Small intestine (tissue), 7 donors: ENCODE measurements at regions not wholly inside any gene's neighbourhood (a gene's known extent, or its start where the extent isn't known, plus 50 kb on each side); places are given as distances from the start of the nearest gene placed in this dataset.

ENCODE experiments used
- DNase-seq, 2 donors: peaks; one replicate each; pipeline versions ENCODE4 v3.0.0 to v3.0.0-alpha.2; 2013
- FAIRE-seq: peaks from 2 replicates; lab custom pipeline; 2012; peaks lifted over from hg19 to GRCh38; lab: Jason Lieb, UNC
- H3K27ac ChIP-seq, 3 donors: one replicate each; pipeline ENCODE4 v1.5.1; 2013; ENCODE audit warnings: low read length in 2 of 3, mild to moderate bottlenecking in 2 of 3, control low read depth in 1 of 3, inconsistent platforms in 1 of 3, low read depth in 1 of 3, moderate library complexity in 1 of 3
- H3K27me3 ChIP-seq, 3 donors: one replicate each; pipeline ENCODE4 v1.6.1; 2013; ENCODE audit warnings: low read length in 3 of 3, inconsistent platforms in 1 of 3; ENCODE audit not compliant: control insufficient read depth in 3 of 3, insufficient read depth in 3 of 3
- H3K36me3 ChIP-seq, 3 donors: one replicate each; pipeline ENCODE4 v1.6.1; 2013; ENCODE audit warnings: low read length in 3 of 3, inconsistent platforms in 1 of 3, low read depth in 1 of 3, mild to moderate bottlenecking in 1 of 3, moderate library complexity in 1 of 3; ENCODE audit not compliant: control insufficient read depth in 3 of 3, insufficient read depth in 2 of 3
- H3K4me1 ChIP-seq, 3 donors: one replicate each; pipeline ENCODE4 v1.6.1; 2013; ENCODE audit warnings: low read length in 2 of 3, inconsistent platforms in 1 of 3, low read depth in 1 of 3, mild to moderate bottlenecking in 1 of 3, moderate library complexity in 1 of 3; ENCODE audit not compliant: control insufficient read depth in 3 of 3, insufficient read depth in 2 of 3
- H3K4me3 ChIP-seq, 3 donors: one replicate each; pipeline ENCODE4 v1.5.1; 2013; ENCODE audit warnings: low read length in 3 of 3, control low read depth in 1 of 3, inconsistent platforms in 1 of 3, low read depth in 1 of 3, mild to moderate bottlenecking in 1 of 3, moderate library complexity in 1 of 3
- H3K9me3 ChIP-seq, 2 donors: one replicate each; pipeline ENCODE4 v1.6.1; 2013; ENCODE audit warnings: low read depth in 1 of 2, low read length in 1 of 2; ENCODE audit not compliant: control insufficient read depth in 2 of 2, insufficient read depth in 1 of 2
- WGBS, 3 donors: extraction: QIAGEN DNeasy Blood & Tissue Kit; methylation state at CpG; one replicate each; pipeline ENCODE4 v1.1.7; 2013; 5-methylcytosine and 5-hydroxymethylcytosine counted together
- donor health status: healthy with polysubstance abuse.
- donor health status: control.
- donor health status: control.
- donor health status: Bipolar disorder and iron deficiency.
- donor health status: healthy.

DNA sequence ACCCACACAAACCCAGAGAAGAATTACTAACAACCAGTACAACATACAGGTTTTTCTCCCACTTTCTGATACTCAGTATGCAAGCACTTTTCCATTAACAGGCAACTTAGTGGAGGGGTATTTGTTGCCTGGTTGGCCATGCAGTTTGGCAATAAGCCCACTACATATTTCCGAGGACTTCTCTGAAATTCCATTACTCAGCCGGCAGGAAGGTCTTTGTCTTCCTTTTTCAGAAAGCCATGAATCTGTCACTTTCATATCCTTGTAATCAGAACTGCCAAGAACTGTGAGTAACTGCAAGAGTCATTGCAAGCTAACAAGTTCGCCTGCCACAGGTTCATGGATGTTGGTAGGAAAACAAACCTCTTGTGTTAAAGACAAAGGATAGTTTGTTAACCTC is 422.3 kb upstream of the ROBO1 start:
- WGBS, 3 donors: 18 to 31% (median 22%) methylated on average over 3 of the region's 3 CpGs
- FAIRE-seq: no peak
- H3K9me3 ChIP-seq: no peaks in the 10 kb centered on the region
- no peak overlapping the region for H3K27ac ChIP-seq
- no peak overlapping the region for H3K4me3 ChIP-seq
- no peaks in the 10 kb centered on the region for H3K36me3 ChIP-seq
- DNase-seq: no peak
- no peaks in the 10 kb centered on the region for H3K4me1 ChIP-seq
- H3K27me3 ChIP-seq: no peaks in the 10 kb centered on the region

DNA sequence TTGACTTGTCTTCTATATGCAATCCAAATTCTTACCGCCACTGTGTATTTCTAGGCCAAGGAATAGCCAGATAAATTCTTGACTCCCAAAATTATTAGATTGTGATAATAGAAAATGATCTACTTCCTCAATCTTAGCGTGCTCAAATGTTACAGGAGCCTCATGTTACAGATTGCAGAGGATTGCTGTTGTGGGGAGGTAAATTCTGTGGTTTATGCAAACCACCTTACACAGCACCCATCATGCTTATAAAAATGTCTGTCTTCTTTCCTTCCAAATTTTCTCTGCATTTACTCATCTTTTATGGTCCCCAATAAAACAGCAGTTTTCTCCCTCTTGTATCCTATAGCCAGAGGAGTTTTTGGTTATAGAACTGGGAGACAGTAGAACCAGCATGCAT is 420.2 kb upstream of the ROBO1 start:
- no peak overlapping the region for H3K4me3 ChIP-seq
- H3K4me1 ChIP-seq: no peaks in the 10 kb centered on the region
- no peak overlapping the region for H3K27ac ChIP-seq
- no peak for FAIRE-seq
- no peak for DNase-seq
- no peaks in the 10 kb centered on the region for H3K36me3 ChIP-seq
- no peaks in the 10 kb centered on the region for H3K9me3 ChIP-seq
- no peaks in the 10 kb centered on the region for H3K27me3 ChIP-seq
- 73 to 84% (median 75%) methylated on average over 2 of the region's 2 CpGs for WGBS, 3 donors

DNA sequence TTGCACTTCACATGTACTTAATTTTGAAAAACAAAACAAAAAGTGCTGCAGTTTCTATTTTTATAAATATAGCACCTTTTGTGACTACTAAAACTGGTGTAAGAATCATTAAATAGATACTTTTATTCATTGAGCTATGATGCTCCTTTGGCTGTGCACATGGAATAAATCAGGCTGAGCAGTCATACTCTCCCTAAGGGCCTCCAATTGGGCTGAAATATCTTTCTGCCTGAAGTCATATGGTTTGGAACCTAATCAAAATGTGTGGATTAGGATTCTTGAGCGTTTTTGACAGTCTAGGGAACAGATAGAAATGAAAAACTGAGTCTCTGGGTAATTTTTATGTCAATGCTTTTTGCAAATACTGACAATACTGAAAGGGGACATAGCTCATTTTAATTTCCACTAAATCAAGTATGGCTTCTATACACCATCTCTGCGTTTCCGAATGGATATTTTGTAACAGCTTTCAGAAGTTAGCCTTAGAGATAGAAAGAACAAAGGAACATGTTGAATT is 392.2 kb upstream of the ROBO1 start:
- FAIRE-seq: no peak
- DNase-seq: no peak
- Histone ChIP-seq H3K27ac (no peak overlapping the region), H3K4me3 (no peak overlapping the region), H3K27me3 (no peaks in the 10 kb centered on the region), H3K4me1 (no peaks in the 10 kb centered on the region), H3K36me3 (no peaks in the 10 kb centered on the region), H3K9me3 (no peaks in the 10 kb centered on the region)
- 56 to 70% (median 58%) methylated on average over 3 of the region's 3 CpGs for WGBS, 3 donors

DNA sequence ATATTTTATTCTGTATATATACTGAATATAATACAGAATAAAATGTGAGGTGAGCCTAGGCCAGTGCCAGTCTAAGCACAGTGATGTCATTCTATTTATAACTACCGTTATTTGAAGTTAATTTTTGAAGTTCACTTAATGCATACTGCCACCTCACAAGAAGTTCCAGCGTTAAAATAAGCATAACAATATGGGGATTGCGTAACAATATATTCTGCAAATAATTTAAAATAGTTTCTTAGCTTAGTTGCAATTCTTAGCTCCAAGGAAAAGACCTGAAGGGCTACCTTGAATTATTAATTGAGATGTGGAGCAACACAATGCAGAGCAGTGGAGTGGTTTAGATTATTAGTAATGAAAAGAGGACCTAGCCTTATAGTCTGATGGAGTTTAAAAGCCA is 390.5 kb upstream of the ROBO1 start:
- 74 to 82% (median 76%) methylated on average over 3 of the region's 3 CpGs for WGBS, 3 donors
- H3K27me3 ChIP-seq: no peaks in the 10 kb centered on the region
- no peak overlapping the region for H3K27ac ChIP-seq
- no peaks in the 10 kb centered on the region for H3K9me3 ChIP-seq
- H3K36me3 ChIP-seq: no peaks in the 10 kb centered on the region
- no peaks in the 10 kb centered on the region for H3K4me1 ChIP-seq
- H3K4me3 ChIP-seq: no peak overlapping the region
- no peak for FAIRE-seq
- no peak for DNase-seq

DNA sequence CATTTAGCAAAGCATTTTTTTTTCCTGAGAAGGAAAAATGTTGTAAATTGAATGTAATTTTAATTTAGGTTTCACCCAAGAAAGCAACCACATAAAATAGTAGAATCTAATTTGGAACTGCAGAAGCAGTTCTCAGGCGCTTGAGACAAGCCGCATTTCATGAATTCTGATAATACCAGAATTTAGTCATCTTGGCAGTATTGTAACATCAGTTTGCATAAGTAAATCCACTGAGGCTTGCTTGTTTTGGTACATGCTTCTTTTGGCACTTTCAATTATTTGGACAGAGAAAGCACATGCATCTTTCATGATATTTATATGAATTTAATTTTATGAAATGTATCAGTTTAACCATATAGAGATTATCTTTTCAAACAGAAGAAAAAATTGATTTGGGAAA is 389.7 kb upstream of the ROBO1 start:
- Histone ChIP-seq H3K9me3 (no peaks in the 10 kb centered on the region), H3K4me3 (no peak overlapping the region), H3K4me1 (no peaks in the 10 kb centered on the region), H3K27me3 (no peaks in the 10 kb centered on the region), H3K36me3 (no peaks in the 10 kb centered on the region), H3K27ac (no peak overlapping the region)
- FAIRE-seq (no peak), DNase-seq (no peak)
- 71 to 90% (median 85%) methylated on average over 2 of the region's 2 CpGs for WGBS, 3 donors

DNA sequence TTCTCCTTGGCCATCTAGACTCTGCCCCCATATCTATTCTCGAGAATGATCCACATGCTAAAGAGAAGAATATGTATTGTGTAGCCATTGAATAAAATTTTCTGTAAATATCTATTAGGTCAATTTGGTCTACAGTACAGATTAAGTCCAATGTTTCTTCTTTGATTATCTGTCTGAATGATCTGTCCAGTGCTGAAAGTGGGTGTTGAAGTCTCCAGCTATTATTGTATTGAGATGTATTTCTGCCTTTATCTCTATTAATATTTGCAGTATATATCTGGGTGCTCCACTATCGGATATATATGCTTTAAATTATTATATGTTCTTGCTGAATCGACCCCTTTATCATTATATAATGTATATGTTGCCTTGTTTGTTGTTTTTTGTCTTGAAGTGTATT is 384.9 kb upstream of the ROBO1 start:
- H3K27me3 ChIP-seq: no peaks in the 10 kb centered on the region
- no peaks in the 10 kb centered on the region for H3K36me3 ChIP-seq
- no peak overlapping the region for H3K27ac ChIP-seq
- FAIRE-seq: no peak
- H3K4me1 ChIP-seq: no peaks in the 10 kb centered on the region
- WGBS, 3 donors: 47 to 67% (median 50%) methylated on average over 3 of the region's 3 CpGs
- H3K4me3 ChIP-seq: no peak overlapping the region
- no peak for DNase-seq
- H3K9me3 ChIP-seq: no peaks in the 10 kb centered on the region

DNA sequence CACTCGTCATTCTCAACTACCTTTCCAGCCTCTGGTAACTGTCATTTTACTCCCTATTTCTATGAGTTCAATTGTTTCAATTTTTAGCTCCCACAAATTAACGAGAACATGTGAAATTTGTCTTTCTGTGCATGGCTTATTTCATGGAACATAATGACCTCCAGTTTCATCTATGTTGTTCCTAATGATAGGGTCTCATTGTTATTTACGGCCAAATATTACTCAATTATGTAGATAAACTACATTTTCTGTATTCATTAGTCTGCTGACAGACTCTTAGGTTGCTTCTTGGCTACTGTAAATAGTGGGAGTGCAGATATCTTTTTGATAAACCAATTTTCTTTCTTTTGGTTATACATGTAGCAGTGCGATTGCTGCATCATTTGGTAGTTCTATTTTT is 374.9 kb upstream of the ROBO1 start:
- H3K4me3 ChIP-seq: no peak overlapping the region
- DNase-seq (no peak), FAIRE-seq (no peak)
- H3K36me3 ChIP-seq: no peaks in the 10 kb centered on the region
- 74 to 80% (median 77%) methylated on average over 4 of the region's 4 CpGs for WGBS, 3 donors
- no peaks in the 10 kb centered on the region for H3K4me1 ChIP-seq
- no peak overlapping the region for H3K27ac ChIP-seq
- H3K9me3 ChIP-seq: peaks cover 0 to 3% of the 10 kb centered on the region in 2 donors
- no peaks in the 10 kb centered on the region for H3K27me3 ChIP-seq

DNA sequence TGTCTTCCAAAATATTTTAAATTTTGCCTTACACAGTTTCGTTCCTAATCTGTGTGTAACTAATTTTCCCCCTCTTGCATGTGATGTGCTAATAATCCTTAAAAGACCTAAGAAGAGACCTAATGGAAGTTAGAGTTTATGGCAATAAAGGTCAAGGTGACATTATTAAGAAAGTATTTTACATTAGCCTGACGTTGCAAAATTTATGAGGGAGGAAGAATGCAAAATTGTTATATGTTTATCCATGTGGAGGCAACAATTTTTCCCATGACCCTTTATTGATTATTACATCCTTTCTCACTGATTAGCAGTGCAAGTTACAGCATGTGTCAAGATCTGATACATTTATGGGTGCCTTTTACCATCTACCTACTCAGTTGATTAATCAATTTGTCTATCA is 373.8 kb upstream of the ROBO1 start:
- WGBS, 3 donors: 47 to 72% (median 49%) methylated on average over 2 of the region's 2 CpGs
- FAIRE-seq: no peak
- peaks cover 0 to 3% of the 10 kb centered on the region in 2 donors for H3K9me3 ChIP-seq
- no peaks in the 10 kb centered on the region for H3K4me1 ChIP-seq
- no peaks in the 10 kb centered on the region for H3K27me3 ChIP-seq
- DNase-seq: no peak
- no peak overlapping the region for H3K4me3 ChIP-seq
- no peak overlapping the region for H3K27ac ChIP-seq
- no peaks in the 10 kb centered on the region for H3K36me3 ChIP-seq

DNA sequence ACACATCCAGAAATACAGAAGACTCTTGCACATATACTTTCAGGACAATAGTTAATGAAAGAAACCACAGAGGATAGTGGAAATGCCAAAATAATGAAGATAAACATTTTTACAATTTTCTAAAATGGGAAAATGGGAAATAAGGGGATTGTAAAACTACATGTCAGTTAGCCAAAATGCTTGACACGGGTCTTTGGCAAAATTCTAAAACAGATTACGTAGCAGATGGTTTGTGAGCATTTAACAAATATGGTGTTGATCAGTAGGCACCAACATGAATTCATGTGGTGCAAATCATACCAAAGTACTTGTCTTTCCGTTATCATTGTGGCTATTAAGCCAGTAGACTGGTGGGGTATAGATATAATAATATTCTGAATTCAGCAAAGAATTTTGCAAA is 348.5 kb upstream of the ROBO1 start:
- H3K9me3 ChIP-seq: no peaks in the 10 kb centered on the region
- H3K36me3 ChIP-seq: no peaks in the 10 kb centered on the region
- no peaks in the 10 kb centered on the region for H3K27me3 ChIP-seq
- no peaks in the 10 kb centered on the region for H3K4me1 ChIP-seq
- FAIRE-seq (no peak), DNase-seq (no peak)
- WGBS, 3 donors: 82 to 84% (median 83%) methylated on average over 3 of the region's 3 CpGs
- no peak overlapping the region for H3K27ac ChIP-seq
- no peak overlapping the region for H3K4me3 ChIP-seq
